H1 (cell line): ENCODE measurements at regions not wholly inside any gene's neighbourhood (a gene's known extent, or its start where the extent isn't known, plus 50 kb on each side); places are given as distances from the start of the nearest gene placed in this dataset.

Experiments used
- CTCF ChIA-PET: fragments of 300-600 bp; sonication (Branson Sonifier 250); formaldehyde crosslinking; loops from one replicate; lab custom pipeline; 2021; ENCODE audit not compliant: partially characterized antibody; lab: Charles Lee
- POLR2A ChIA-PET: fragments of 300-600 bp; sonication (Branson Sonifier 250); formaldehyde crosslinking; loops from one replicate; lab custom pipeline; 2021; ENCODE audit warnings: inconsistent platforms; ENCODE audit not compliant: partially characterized antibody; lab: Charles Lee
- DNase-seq, 2 experiments: peaks; one replicate each; pipeline versions ENCODE4 v3.0.0 to v3.0.0-alpha.2; 2010 to 2022; ENCODE audit warnings: low spot score in 2 of 2, low read depth in 1 of 2, mixed read lengths in 1 of 2
- FAIRE-seq: peaks from 2 replicates; lab custom pipeline; 2011; peaks lifted over from hg19 to GRCh38; lab: Jason Lieb, UNC
- H2AFZ ChIP-seq: 2 replicates; pipeline ENCODE4 v1.8.1; 2012; ENCODE audit warnings: low read length, inconsistent platforms
- H2AK5ac ChIP-seq: 2 replicates; pipeline ENCODE4 v1.6.1; 2013; ENCODE audit warnings: low read depth, low read length
- H2BK120ac ChIP-seq: replicated peaks from 2 replicates; pipeline ENCODE3; 2013; ENCODE audit warnings: low read depth, low read length, inconsistent platforms
- H2BK12ac ChIP-seq: 2 replicates; pipeline ENCODE4 v1.6.1; 2013; ENCODE audit warnings: low read depth, low read length
- H2BK15ac ChIP-seq: 2 replicates; pipeline ENCODE4 v1.6.1; 2013; ENCODE audit warnings: low read length
- H2BK20ac ChIP-seq: 2 replicates; pipeline ENCODE4 v1.6.1; 2013; ENCODE audit warnings: low read length
- H2BK5ac ChIP-seq: 2 replicates; pipeline ENCODE4 v1.6.1; 2013; ENCODE audit warnings: low read depth, low read length
- H3K14ac ChIP-seq: 2 replicates; pipeline ENCODE4 v1.6.1; 2013; ENCODE audit warnings: inconsistent platforms; ENCODE audit not compliant: insufficient read length
- H3K18ac ChIP-seq: 2 replicates; pipeline ENCODE4 v1.6.1; 2013; ENCODE audit warnings: low read length; ENCODE audit errors: extremely low read depth
- H3K23ac ChIP-seq: 2 replicates; pipeline ENCODE4 v1.6.1; 2013; ENCODE audit warnings: inconsistent platforms; ENCODE audit not compliant: insufficient read length
- H3K23me2 ChIP-seq: 2 replicates; pipeline ENCODE4 v1.6.1; 2013; ENCODE audit warnings: low read depth, low read length
- H3K27ac ChIP-seq: 2 replicates; pipeline ENCODE4 v1.6.1; 2011; ENCODE audit warnings: low read depth, low read length, inconsistent platforms
- H3K27me3 ChIP-seq, 4 experiments: replicated peaks in 1 of 4; 1 replicate in 1 of 4; 2 replicates in 3 of 4; pipeline versions ENCODE4 v1.6.1 to v1.8.1; 2011 to 2013; ENCODE audit warnings: low read length in 3 of 4, mild to moderate bottlenecking in 3 of 4, inconsistent platforms in 2 of 4, mixed read lengths in 2 of 4, moderate library complexity in 1 of 4; ENCODE audit not compliant: control insufficient read depth in 3 of 4, insufficient read depth in 3 of 4; ENCODE audit errors: extremely low read depth in 1 of 4
- H3K36me3 ChIP-seq, 4 experiments: 2 replicates each; pipeline versions ENCODE4 v1.6.1 to v1.8.1; 2011 to 2013; ENCODE audit warnings: mild to moderate bottlenecking in 4 of 4, low read length in 3 of 4, moderate library complexity in 2 of 4, control low read depth in 1 of 4, inconsistent platforms in 1 of 4; ENCODE audit not compliant: insufficient read depth in 4 of 4, control insufficient read depth in 2 of 4
- H3K4ac ChIP-seq: replicated peaks from 2 replicates; pipeline ENCODE3; 2013; ENCODE audit warnings: low read length, low read depth, mixed read lengths, inconsistent platforms; ENCODE audit not compliant: insufficient read length
- H3K4me1 ChIP-seq, 4 experiments: replicated peaks in 1 of 4; 1 replicate in 1 of 4; 2 replicates in 3 of 4; pipeline versions ENCODE4 v1.6.1 to v1.8.1; 2011 to 2013; ENCODE audit warnings: low read length in 3 of 4, inconsistent platforms in 2 of 4, mixed read lengths in 1 of 4; ENCODE audit not compliant: insufficient read depth in 4 of 4, control insufficient read depth in 3 of 4
- H3K4me2 ChIP-seq, 2 experiments: 2 replicates each; pipeline versions ENCODE4 v1.6.1 to v1.8.1; 2011 to 2013; ENCODE audit warnings: low read depth in 2 of 2, low read length in 2 of 2, control low read depth in 1 of 2, inconsistent platforms in 1 of 2, mild to moderate bottlenecking in 1 of 2; ENCODE audit not compliant: insufficient read depth in 1 of 2
- H3K4me3 ChIP-seq, 4 experiments: fragments of 200-600, 300-600 bp in 1 of 4; sonication (generic), shearing (Covaris generic), sonication (Bioruptor Twin) in 1 of 4; 2 replicates each; pipeline versions ENCODE4 v1.5.1 to v1.8.1; 2011 to 2016; ENCODE audit warnings: low read length in 4 of 4, low read depth in 3 of 4, control low read depth in 2 of 4, inconsistent platforms in 2 of 4, mild to moderate bottlenecking in 2 of 4, mixed read lengths in 1 of 4, moderate library complexity in 1 of 4; ENCODE audit not compliant: insufficient read depth in 2 of 4; ENCODE audit errors: extremely low read depth in 1 of 4
- H3K56ac ChIP-seq: replicated peaks from 2 replicates; pipeline ENCODE3; 2013; ENCODE audit warnings: low read depth, mild to moderate bottlenecking, mixed read lengths, low read length, inconsistent platforms; ENCODE audit not compliant: insufficient read length
- H3K79me1 ChIP-seq: 2 replicates; pipeline ENCODE4 v1.6.1; 2013; ENCODE audit warnings: low read depth, low read length, control low read depth
- H3K79me2 ChIP-seq, 2 experiments: 2 replicates each; pipeline versions ENCODE4 v1.6.1 to v1.8.1; 2012 to 2013; ENCODE audit warnings: low read length in 2 of 2, mild to moderate bottlenecking in 2 of 2, inconsistent platforms in 1 of 2; ENCODE audit not compliant: insufficient read depth in 2 of 2, control insufficient read depth in 1 of 2
- H3K9ac ChIP-seq, 4 experiments: replicated peaks in 1 of 4; 1 replicate in 1 of 4; 2 replicates in 3 of 4; pipeline versions ENCODE4 v1.6.1 to v1.8.1; 2011 to 2013; ENCODE audit warnings: low read depth in 3 of 4, low read length in 3 of 4, control low read depth in 2 of 4, mild to moderate bottlenecking in 2 of 4, moderate library complexity in 2 of 4, inconsistent platforms in 1 of 4; ENCODE audit errors: extremely low read depth in 1 of 4
- H3K9me3 ChIP-seq, 2 experiments: 2 replicates each; pipeline versions ENCODE4 v1.6.1 to v1.8.1; 2012 to 2013; ENCODE audit warnings: mild to moderate bottlenecking in 2 of 2, moderate library complexity in 2 of 2, control low read depth in 1 of 2, inconsistent platforms in 1 of 2, low read depth in 1 of 2, low read length in 1 of 2, mixed read lengths in 1 of 2; ENCODE audit not compliant: insufficient read depth in 2 of 2
- H4K20me1 ChIP-seq, 2 experiments: replicated peaks in 1 of 2; 2 replicates each; pipeline versions ENCODE3 to v1.8.1; 2011 to 2013; ENCODE audit warnings: inconsistent platforms in 2 of 2, low read length in 2 of 2, mild to moderate bottlenecking in 1 of 2; ENCODE audit not compliant: insufficient read depth in 2 of 2, control insufficient read depth in 1 of 2
- H4K5ac ChIP-seq: 2 replicates; pipeline ENCODE4 v1.6.1; 2013; ENCODE audit warnings: low read length, low read depth, mixed read lengths, inconsistent platforms; ENCODE audit not compliant: insufficient read length
- H4K8ac ChIP-seq: 2 replicates; pipeline ENCODE4 v1.8.0; 2013; ENCODE audit warnings: mild to moderate bottlenecking, moderate library complexity, low read length, inconsistent platforms; ENCODE audit not compliant: insufficient read depth; ENCODE audit errors: extremely low read depth
- H4K91ac ChIP-seq: replicated peaks from 2 replicates; pipeline ENCODE3; 2013; ENCODE audit warnings: low read length, mixed read lengths, inconsistent platforms; ENCODE audit not compliant: insufficient read length
- JUN ChIP-seq: IDR thresholded peaks from 2 replicates; pipeline ENCODE4 v1.6.1; 2011; ENCODE audit warnings: low read depth, mild to moderate bottlenecking, improper control_type of control experiment, low read length
- NRF1 ChIP-seq: IDR thresholded peaks from 2 replicates; pipeline ENCODE4 v1.6.1; 2011; ENCODE audit warnings: mild to moderate bottlenecking, low read depth, low read length, improper control_type of control experiment
- TCF12 ChIP-seq: IDR thresholded peaks from 2 replicates; pipeline ENCODE4 v1.6.1; 2011; ENCODE audit warnings: low read depth, mild to moderate bottlenecking, low read length
- WGBS, 2 experiments: shearing (Covaris generic) in 1 of 2; methylation state at CpG; one replicate each; pipeline versions ENCODE4 v1.1.6 to v1.1.7; 2013 to 2015; ENCODE audit warnings: low lambda C conversion rate in 2 of 2, mixed read lengths in 2 of 2, inconsistent platforms in 1 of 2, low coverage in 1 of 2, missing lambda C conversion rate in 1 of 2; ENCODE audit not compliant: insufficient replicate concordance in 2 of 2, insufficient coverage in 1 of 2, insufficient read length in 1 of 2; ENCODE audit errors: extremely low coverage in 1 of 2, missing lambda C conversion rate in 1 of 2; 5-methylcytosine and 5-hydroxymethylcytosine counted together

DNA sequence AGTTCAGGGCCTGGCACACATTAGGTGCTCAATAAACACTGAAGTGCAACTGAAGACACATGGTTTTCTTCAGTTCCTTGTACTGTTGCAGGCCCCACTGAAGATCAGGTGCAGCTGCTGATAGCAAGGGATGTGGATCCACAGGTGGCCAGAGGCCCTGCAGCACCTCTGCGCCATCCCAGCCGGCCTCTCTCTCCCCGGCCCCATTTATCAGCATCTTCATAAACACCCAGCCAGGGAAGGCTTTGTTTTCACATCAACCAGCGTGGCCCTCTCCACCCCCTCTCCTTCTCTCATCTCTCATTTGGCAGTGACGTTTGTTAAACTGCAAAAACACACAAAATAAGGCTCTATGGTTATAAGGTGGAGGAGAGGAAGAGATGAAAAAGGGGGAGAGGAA, 528.8 kb downstream of the BUD13 start:
- Histone ChIP-seq H3K9ac (no peak overlapping the region), H3K4ac (no peak overlapping the region), H3K56ac (no peak overlapping the region), H4K5ac (no peak overlapping the region), H3K4me3 (no peak overlapping the region), H2BK120ac (no peak overlapping the region), H3K18ac (no peak overlapping the region), H2BK12ac (no peak overlapping the region), H3K4me2 (no peak overlapping the region; a peak in 1 of 4 replicates), H3K79me2 (no peaks in the 10 kb centered on the region), H3K9me3 (no peaks in the 10 kb centered on the region), H3K23ac (no peak overlapping the region), H4K91ac (no peak overlapping the region), H2BK20ac (no peak overlapping the region), H3K36me3 (no peaks in the 10 kb centered on the region), H2AK5ac (no peak overlapping the region), H3K4me1 (peaks cover 0 to 10% (median 2%) of the 10 kb centered on the region in 4 experiments; a peak in 3 of 7 replicates), H3K27ac (no peak overlapping the region), H3K27me3 (no peaks in the 10 kb centered on the region), H4K20me1 (no peaks in the 10 kb centered on the region), H4K8ac (no peak overlapping the region), H2BK5ac (no peak overlapping the region), H2AFZ (no peak overlapping the region), H3K79me1 (no peaks in the 10 kb centered on the region), H3K14ac (no peak overlapping the region), H2BK15ac (no peak overlapping the region), H3K23me2 (no peaks in the 10 kb centered on the region; the same call in 1 of the 2 replicates)
- TF ChIP-seq NRF1 = no peak
- no peak for TF ChIP-seq JUN
- no peak for TF ChIP-seq TCF12
- ChIA-PET POLR2A (interaction anchor here (1.2 kb wide), 1 partner anchor 9 kb away, joined by 3 read pairs; no protein-coding TSS in a partner anchor), CTCF (interaction anchor here (0.8 to 3.2 kb wide), 9 partner anchors 9 to 68 kb away, joined by 3 to 16 read pairs (median 6); no protein-coding TSS in a partner anchor)
- FAIRE-seq = no peak
- WGBS, 2 experiments = 65% methylated on average over 4 of the region's 5 CpGs; no CpG with 5 or more reads in 1 of the 2 experiments
- DNase-seq = no peak
